SK-N-SH (cell line): ENCODE measurements at regions not wholly inside any gene's neighbourhood (a gene's known extent, or its start where the extent isn't known, plus 50 kb on each side); places are given as distances from the start of the nearest gene placed in this dataset.

ENCODE experiments used
- EP300 ChIP-seq, 2 experiments: IDR thresholded peaks; 2 replicates each; pipeline versions ENCODE4 v1.4.0 to v1.6.1; 2012; ENCODE audit warnings: borderline replicate concordance in 1 of 2, low read depth in 1 of 2, low read length in 1 of 2
- JUND ChIP-seq: IDR thresholded peaks from 2 replicates; pipeline ENCODE4 v1.4.0; 2012
- RAD21 ChIP-seq: IDR thresholded peaks from 2 replicates; pipeline ENCODE4 v1.6.1; 2012; ENCODE audit warnings: mild to moderate bottlenecking, low read length
- RCOR1 ChIP-seq: fragments of 150-350 bp; IDR thresholded peaks from 2 replicates; pipeline ENCODE4 v1.6.1; 2017; ENCODE audit warnings: antibody characterized with exemption, low read length
- TF ChIP-seq, protein P1 (sequence below): fragments of 200-600 bp; sonication (generic); IDR thresholded peaks from 2 replicates; pipeline ENCODE4 v1.6.1; 2017; ENCODE audit warnings: antibody characterized with exemption, mild to moderate bottlenecking, moderate library complexity

DNA sequence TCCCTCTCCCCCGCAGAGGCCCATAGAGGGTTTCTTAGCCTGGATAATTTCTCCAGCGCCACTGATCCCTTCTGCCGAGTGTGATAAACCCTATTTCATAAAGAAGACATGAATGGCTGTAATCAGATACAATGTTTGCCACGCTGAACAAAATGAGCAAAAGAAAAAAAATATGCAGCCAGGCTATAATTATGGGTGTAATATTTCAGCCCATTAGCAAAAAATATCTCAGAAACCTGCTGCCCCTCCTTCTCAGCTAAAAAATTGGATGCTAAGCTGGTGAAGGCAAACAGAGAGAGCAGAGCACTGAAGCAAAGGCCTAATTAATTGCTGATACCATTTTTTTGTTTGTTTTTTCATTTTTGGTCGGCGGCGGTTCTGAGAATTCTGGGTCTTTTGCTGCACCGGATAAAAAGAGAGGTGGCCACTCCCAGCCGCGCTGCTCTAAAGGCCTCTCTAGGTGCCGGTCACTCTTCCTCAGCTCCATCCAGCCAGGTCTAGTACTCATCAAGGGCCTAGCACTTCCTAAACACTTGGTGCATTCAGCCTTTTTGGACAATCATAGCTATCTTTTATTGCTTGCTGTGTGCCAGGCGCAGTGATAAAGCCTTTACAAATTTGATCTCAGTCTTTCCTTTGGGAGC lies 128.7 kb upstream of the TLE3 start:
- TF ChIP-seq, protein P1, sequence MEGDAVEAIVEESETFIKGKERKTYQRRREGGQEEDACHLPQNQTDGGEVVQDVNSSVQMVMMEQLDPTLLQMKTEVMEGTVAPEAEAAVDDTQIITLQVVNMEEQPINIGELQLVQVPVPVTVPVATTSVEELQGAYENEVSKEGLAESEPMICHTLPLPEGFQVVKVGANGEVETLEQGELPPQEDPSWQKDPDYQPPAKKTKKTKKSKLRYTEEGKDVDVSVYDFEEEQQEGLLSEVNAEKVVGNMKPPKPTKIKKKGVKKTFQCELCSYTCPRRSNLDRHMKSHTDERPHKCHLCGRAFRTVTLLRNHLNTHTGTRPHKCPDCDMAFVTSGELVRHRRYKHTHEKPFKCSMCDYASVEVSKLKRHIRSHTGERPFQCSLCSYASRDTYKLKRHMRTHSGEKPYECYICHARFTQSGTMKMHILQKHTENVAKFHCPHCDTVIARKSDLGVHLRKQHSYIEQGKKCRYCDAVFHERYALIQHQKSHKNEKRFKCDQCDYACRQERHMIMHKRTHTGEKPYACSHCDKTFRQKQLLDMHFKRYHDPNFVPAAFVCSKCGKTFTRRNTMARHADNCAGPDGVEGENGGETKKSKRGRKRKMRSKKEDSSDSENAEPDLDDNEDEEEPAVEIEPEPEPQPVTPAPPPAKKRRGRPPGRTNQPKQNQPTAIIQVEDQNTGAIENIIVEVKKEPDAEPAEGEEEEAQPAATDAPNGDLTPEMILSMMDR, result no peak
- TF ChIP-seq RAD21, result no peak
- TF ChIP-seq EP300 (IDR thresholded peaks at IDR 0.05; ENCODE audit: borderline replicate concordance in 1 of 2, low read depth in 1 of 2, low read length in 1 of 2), result no peak
- no peak for TF ChIP-seq RCOR1
- TF ChIP-seq JUND, result no peak
